ENCODE measurements at regions not wholly inside any gene's neighbourhood (a gene's known extent, or its start where the extent isn't known, plus 50 kb on each side); places are given as distances from the start of the nearest gene placed in this dataset.

GRCh38 chr11:27246925-27247324 is 116.1 kb downstream of the CCDC34 start:
- no peaks in the 10 kb centered on the region for H3K27me3 ChIP-seq (ENCODE audit: insufficient read depth in 3 of 3, low read length in 2 of 3)
- no peak for ATAC-seq
- H3K36me3 ChIP-seq (ENCODE audit: insufficient read depth in 1 of 2, low read depth in 1 of 2) = no peaks in the 10 kb centered on the region
- no peak overlapping the region for H3K4me3 ChIP-seq
- WGBS, 3 donors = 41 to 53% (median 46%) methylated on average over 3 of the region's 3 CpGs
- no peaks in the 10 kb centered on the region for H3K9me3 ChIP-seq
- TF ChIP-seq CTCF (IDR thresholded peaks at IDR 0.05) = no peak
- no peak for DNase-seq
- no peak overlapping the region for H3K27ac ChIP-seq
- H3K4me1 ChIP-seq = peaks cover 3% of the 10 kb centered on the region
- intact Hi-C loops (cut with DNase I) = no loop called here

- no peak for DNase-seq
- TF ChIP-seq CTCF (IDR thresholded peaks at IDR 0.05) = no peak
- no peak for ATAC-seq
- intact Hi-C loops (cut with DNase I) = no loop called here
- H3K9me3 ChIP-seq = no peaks in the 10 kb centered on the region
- no peaks in the 10 kb centered on the region for H3K27me3 ChIP-seq (ENCODE audit: insufficient read depth in 3 of 3, low read length in 2 of 3)
- H3K4me1 ChIP-seq = peaks cover 3% of the 10 kb centered on the region
- H3K27ac ChIP-seq = no peak overlapping the region
- no peaks in the 10 kb centered on the region for H3K36me3 ChIP-seq (ENCODE audit: insufficient read depth in 1 of 2, low read depth in 1 of 2)
- H3K4me3 ChIP-seq = no peak overlapping the region
These were observed 118.1 kb downstream of the CCDC34 start for GRCh38 chr11:27244900-27245299.

GRCh38 chr11:27242591-27242990 is 120.4 kb downstream of the CCDC34 start:
- DNase-seq (no peak), ATAC-seq (no peak)
- Histone ChIP-seq H3K9me3 (no peaks in the 10 kb centered on the region), H3K36me3 (ENCODE audit: insufficient read depth in 1 of 2, low read depth in 1 of 2) (no peaks in the 10 kb centered on the region), H3K4me1 (peaks cover 3% of the 10 kb centered on the region), H3K27ac (no peak overlapping the region), H3K27me3 (ENCODE audit: insufficient read depth in 3 of 3, low read length in 2 of 3) (no peaks in the 10 kb centered on the region), H3K4me3 (no peak overlapping the region)
- WGBS, 3 donors = 26 to 33% (median 31%) methylated on average over 1 of the region's 1 CpG
- intact Hi-C loops (cut with DNase I) = no loop called here
- no peak for TF ChIP-seq CTCF (IDR thresholded peaks at IDR 0.05)

- intact Hi-C loops (cut with DNase I) = no loop called here
- H3K9me3 ChIP-seq = no peaks in the 10 kb centered on the region
- no peaks in the 10 kb centered on the region for H3K36me3 ChIP-seq (ENCODE audit: insufficient read depth in 1 of 2, low read depth in 1 of 2)
- TF ChIP-seq CTCF (IDR thresholded peaks at IDR 0.05) = no peak
- no peak overlapping the region for H3K27ac ChIP-seq
- H3K27me3 ChIP-seq (ENCODE audit: insufficient read depth in 3 of 3, low read length in 2 of 3) = no peaks in the 10 kb centered on the region
- H3K4me1 ChIP-seq = peaks cover 3% of the 10 kb centered on the region
- 67 to 87% (median 82%) methylated on average over 2 of the region's 2 CpGs for WGBS, 3 donors
- H3K4me3 ChIP-seq = no peak overlapping the region
- DNase-seq = no peak
- ATAC-seq = no peak
These were observed 121.5 kb downstream of the CCDC34 start for GRCh38 chr11:27241311-27242122.
